Heart left ventricle (tissue), 13 donors: ENCODE measurements at regions not wholly inside any gene's neighbourhood (a gene's known extent, or its start where the extent isn't known, plus 50 kb on each side); places are given as distances from the start of the nearest gene placed in this dataset.
"Not testable (repeated sequence)": the region's sequence is repeated elsewhere in the genome, so short reads cannot be mapped to it uniquely, and the experiment has no call there.

Experiments
- POLR2A ChIP-seq, 2 donors: fragments of 450-650 bp; IDR thresholded peaks; one replicate each; pipeline ENCODE4 v1.6.1; 2017; ENCODE audit warnings: antibody characterized with exemption in 2 of 2, mild to moderate bottlenecking in 2 of 2, moderate library complexity in 2 of 2
- TF ChIP-seq, protein P1 (sequence below), 12 donors: fragments of 200-600 bp; sonication (generic) in 4 of 12; IDR thresholded peaks; one replicate each; pipeline versions ENCODE4 v1.5.0 to v1.8.0; 2018 to 2022; ENCODE audit warnings: antibody characterized with exemption in 12 of 12, mild to moderate bottlenecking in 5 of 12
- donor health status: ischemic (EF 13 %, LVEDD 7.1; RV severe dilation, severe dysfunction).
- donor health status: DM: no; HTN: yes; CAD: no.
- donor health status: DM: no; HTN: no; CAD: no.
- donor health status: ischemic (EF 25% LVEDD 6.9; RV normal size, moderate dysfunction).
- donor health status: ischemic (EF 25% LVEDD 5.7; RV mildly dilated, moderate dysfunction).
- donor health status: ischemic (EF 35%, LVEDD 5.7; RV mildly dilated, moderate dysfunction).
- donor health status: nonischemic (EF 11% LVEDD 7.7; RV severe dilation, severe dysfunction).
- donor health status: DM: yes; HTN: yes; CAD: no.
- donor health status: PGD.
- donor health status: ischemic (EF 29% LVEDD 5.4; RV normal size, mild dysfunction).
- donor health status: nonischemic (EF 23%, LVEDD 6.1; RV moderate dilation, normal function).

DNA sequence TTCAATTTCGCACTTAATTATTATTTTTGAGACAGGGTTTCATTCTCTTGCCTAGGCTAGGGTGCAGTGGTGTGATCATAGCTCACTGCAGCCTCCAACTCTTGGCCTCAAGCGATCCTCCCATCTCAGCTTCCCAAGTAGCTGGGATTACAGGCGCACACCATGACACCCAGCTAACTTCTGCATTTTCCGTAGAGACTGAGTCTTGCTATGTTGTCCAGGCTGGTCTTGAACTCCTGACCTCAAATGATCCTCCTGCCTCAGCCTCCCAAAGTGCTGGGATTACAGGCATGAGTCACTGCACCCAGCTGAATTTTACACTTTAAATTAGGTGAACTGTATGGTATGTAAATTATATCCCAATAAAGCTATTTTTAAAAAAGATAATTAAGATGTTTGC, 90.6 kb upstream of the CASZ1 start:
- TF ChIP-seq, protein P1, sequence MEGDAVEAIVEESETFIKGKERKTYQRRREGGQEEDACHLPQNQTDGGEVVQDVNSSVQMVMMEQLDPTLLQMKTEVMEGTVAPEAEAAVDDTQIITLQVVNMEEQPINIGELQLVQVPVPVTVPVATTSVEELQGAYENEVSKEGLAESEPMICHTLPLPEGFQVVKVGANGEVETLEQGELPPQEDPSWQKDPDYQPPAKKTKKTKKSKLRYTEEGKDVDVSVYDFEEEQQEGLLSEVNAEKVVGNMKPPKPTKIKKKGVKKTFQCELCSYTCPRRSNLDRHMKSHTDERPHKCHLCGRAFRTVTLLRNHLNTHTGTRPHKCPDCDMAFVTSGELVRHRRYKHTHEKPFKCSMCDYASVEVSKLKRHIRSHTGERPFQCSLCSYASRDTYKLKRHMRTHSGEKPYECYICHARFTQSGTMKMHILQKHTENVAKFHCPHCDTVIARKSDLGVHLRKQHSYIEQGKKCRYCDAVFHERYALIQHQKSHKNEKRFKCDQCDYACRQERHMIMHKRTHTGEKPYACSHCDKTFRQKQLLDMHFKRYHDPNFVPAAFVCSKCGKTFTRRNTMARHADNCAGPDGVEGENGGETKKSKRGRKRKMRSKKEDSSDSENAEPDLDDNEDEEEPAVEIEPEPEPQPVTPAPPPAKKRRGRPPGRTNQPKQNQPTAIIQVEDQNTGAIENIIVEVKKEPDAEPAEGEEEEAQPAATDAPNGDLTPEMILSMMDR (IDR thresholded peaks at IDR 0.05) = not testable (repeated sequence)
- TF ChIP-seq POLR2A (IDR thresholded peaks at IDR 0.05) = not testable (repeated sequence)
